ENCODE measurements at regions not wholly inside any gene's neighbourhood (a gene's known extent, or its start where the extent isn't known, plus 50 kb on each side); places are given as distances from the start of the nearest gene placed in this dataset.

GRCh38 chr3:66602691-66603090, 101.9 kb upstream of the LRIG1 start:
- H3K27me3 ChIP-seq = no peaks in the 10 kb centered on the region
- H3K4me3 ChIP-seq = no peak overlapping the region
- no peaks in the 10 kb centered on the region for H3K4me1 ChIP-seq
- ATAC-seq (ENCODE audit: low FRiP score in 2 of 2) = no peak
- 78 to 83% methylated on average over 5 of the region's 5 CpGs for WGBS, 2 donors
- no peak for TF ChIP-seq POLR2A (IDR thresholded peaks at IDR 0.05)
- no peak for TF ChIP-seq CTCF (IDR thresholded peaks at IDR 0.05)
- TF ChIP-seq EP300 (IDR thresholded peaks at IDR 0.05) = no peak
- TF ChIP-seq POLR2AphosphoS5 (IDR thresholded peaks at IDR 0.05) = no peak
- H3K27ac ChIP-seq = no peak overlapping the region
- H3K36me3 ChIP-seq = no peaks in the 10 kb centered on the region
- no peaks in the 10 kb centered on the region for H3K9me3 ChIP-seq
- no peak for DNase-seq

GRCh38 chr3:66603151-66603611, 102.4 kb upstream of the LRIG1 start:
- no peaks in the 10 kb centered on the region for H3K36me3 ChIP-seq
- H3K27me3 ChIP-seq = no peaks in the 10 kb centered on the region
- DNase-seq = no peak
- no peak for TF ChIP-seq POLR2A (IDR thresholded peaks at IDR 0.05)
- TF ChIP-seq EP300 (IDR thresholded peaks at IDR 0.05) = no peak
- no peak for TF ChIP-seq POLR2AphosphoS5 (IDR thresholded peaks at IDR 0.05)
- no peak for TF ChIP-seq CTCF (IDR thresholded peaks at IDR 0.05)
- H3K4me1 ChIP-seq = no peaks in the 10 kb centered on the region
- H3K4me3 ChIP-seq = no peak overlapping the region
- H3K27ac ChIP-seq = no peak overlapping the region
- 50 to 52% methylated on average over 4 of the region's 4 CpGs for WGBS, 2 donors
- H3K9me3 ChIP-seq = no peaks in the 10 kb centered on the region
- ATAC-seq (ENCODE audit: low FRiP score in 2 of 2) = no peak

- no peaks in the 10 kb centered on the region for H3K9me3 ChIP-seq
- no peaks in the 10 kb centered on the region for H3K36me3 ChIP-seq
- 80 to 93% methylated on average over 1 of the region's 1 CpG for WGBS, 2 donors
- H3K4me3 ChIP-seq = no peak overlapping the region
- H3K4me1 ChIP-seq = no peaks in the 10 kb centered on the region
- ATAC-seq (ENCODE audit: low FRiP score in 2 of 2) (no peak), DNase-seq (no peak)
- TF ChIP-seq CTCF (IDR thresholded peaks at IDR 0.05) = no peak
- TF ChIP-seq POLR2AphosphoS5 (IDR thresholded peaks at IDR 0.05) = no peak
- no peak for TF ChIP-seq EP300 (IDR thresholded peaks at IDR 0.05)
- TF ChIP-seq POLR2A (IDR thresholded peaks at IDR 0.05) = no peak
- no peak overlapping the region for H3K27ac ChIP-seq
- H3K27me3 ChIP-seq = no peaks in the 10 kb centered on the region
These were observed 103.7 kb upstream of the LRIG1 start for GRCh38 chr3:66604481-66604880.

GRCh38 chr3:66606126-66606525, 105.3 kb upstream of the LRIG1 start:
- no peak overlapping the region for H3K27ac ChIP-seq
- ATAC-seq (ENCODE audit: low FRiP score in 2 of 2) = no peak
- DNase-seq = no peak
- no peaks in the 10 kb centered on the region for H3K9me3 ChIP-seq
- H3K27me3 ChIP-seq = no peaks in the 10 kb centered on the region
- H3K36me3 ChIP-seq = no peaks in the 10 kb centered on the region
- WGBS, 2 donors = 100% methylated on average over 1 of the region's 1 CpG
- TF ChIP-seq CTCF (IDR thresholded peaks at IDR 0.05) (no peak), POLR2AphosphoS5 (IDR thresholded peaks at IDR 0.05) (no peak), EP300 (IDR thresholded peaks at IDR 0.05) (no peak), POLR2A (IDR thresholded peaks at IDR 0.05) (no peak)
- H3K4me1 ChIP-seq = no peaks in the 10 kb centered on the region
- no peak overlapping the region for H3K4me3 ChIP-seq

- H3K36me3 ChIP-seq = no peaks in the 10 kb centered on the region
- H3K9me3 ChIP-seq = no peaks in the 10 kb centered on the region
- no peak overlapping the region for H3K4me3 ChIP-seq
- DNase-seq (no peak), ATAC-seq (ENCODE audit: low FRiP score in 2 of 2) (no peak)
- WGBS, 2 donors = 60 to 82% methylated on average over 1 of the region's 1 CpG
- no peak overlapping the region for H3K27ac ChIP-seq
- no peaks in the 10 kb centered on the region for H3K27me3 ChIP-seq
- TF ChIP-seq POLR2AphosphoS5 (IDR thresholded peaks at IDR 0.05) (no peak), POLR2A (IDR thresholded peaks at IDR 0.05) (no peak), CTCF (IDR thresholded peaks at IDR 0.05) (no peak)
- H3K4me1 ChIP-seq = no peaks in the 10 kb centered on the region
These were observed 106.0 kb upstream of the LRIG1 start for GRCh38 chr3:66606868-66607267.
